Tibial artery (tissue), 4 donors: ENCODE measurements at regions not wholly inside any gene's neighbourhood (a gene's known extent, or its start where the extent isn't known, plus 50 kb on each side); places are given as distances from the start of the nearest gene placed in this dataset.

Experiments used
- DNase-seq, 2 donors: peaks; one replicate each; pipeline ENCODE4 v3.0.0-alpha.2; 2019
- H3K27ac ChIP-seq, 2 donors: fragments of 200-600 bp; sonication (generic) in 1 of 2; 1 replicate in 1 of 2; 2 replicates in 1 of 2; pipeline ENCODE4 v1.5.1; 2018 to 2019; ENCODE audit warnings: mild to moderate bottlenecking in 1 of 2
- H3K27me3 ChIP-seq, 2 donors: fragments of 200-600 bp; sonication (generic) in 1 of 2; one replicate each; pipeline versions ENCODE4 v1.5.1 to v1.6.0; 2016 to 2019
- H3K36me3 ChIP-seq, 3 donors: fragments of 200-600 bp; sonication (generic) in 2 of 3; one replicate each; pipeline ENCODE4 v1.5.1; 2016 to 2019; ENCODE audit warnings: mild to moderate bottlenecking in 2 of 3
- H3K4me1 ChIP-seq, 4 donors: fragments of 200-600 bp; sonication (generic) in 2 of 4; 1 replicate in 3 of 4; 2 replicates in 1 of 4; pipeline ENCODE4 v1.5.1; 2016 to 2019
- H3K4me3 ChIP-seq, 2 donors: fragments of 200-600 bp; sonication (generic) in 1 of 2; 1 replicate in 1 of 2; 2 replicates in 1 of 2; pipeline ENCODE4 v1.5.1; 2018 to 2019; ENCODE audit warnings: mild to moderate bottlenecking in 2 of 2
- H3K9me3 ChIP-seq, 3 donors: fragments of 200-600 bp; sonication (generic) in 1 of 3; one replicate each; pipeline ENCODE4 v1.5.1; 2016 to 2019
- CTCF ChIP-seq, 2 experiments: fragments of 200-600 bp in 1 of 2; fragments of 450-650 bp in 1 of 2; IDR thresholded peaks; one replicate each; pipeline ENCODE4 v1.5.1; 2017 to 2019; ENCODE audit warnings: antibody characterized with exemption in 2 of 2, mild to moderate bottlenecking in 1 of 2, moderate library complexity in 1 of 2
- intact Hi-C: fragments of 100-400 bp; cut with DNase I; formaldehyde crosslinking; loops from one replicate; pipeline ENCODE4 v1.15.0; 2023; ENCODE audit warnings: low total_unique reads

- TF ChIP-seq CTCF (IDR thresholded peaks at IDR 0.05), result no peak
- peaks cover 0 to 14% (median 1%) of the 10 kb centered on the region in 4 donors for H3K4me1 ChIP-seq
- H3K27me3 ChIP-seq, result no peaks in the 10 kb centered on the region
- no peaks in the 10 kb centered on the region for H3K36me3 ChIP-seq
- no peak overlapping the region for H3K27ac ChIP-seq
- intact Hi-C loops, result no loop called here
- no peak overlapping the region for H3K4me3 ChIP-seq
- no peaks in the 10 kb centered on the region for H3K9me3 ChIP-seq
- DNase-seq, result no peak
These were observed 833.5 kb downstream of the ADGRL2 start for GRCh38 chr1:82634266-82634665.

DNA sequence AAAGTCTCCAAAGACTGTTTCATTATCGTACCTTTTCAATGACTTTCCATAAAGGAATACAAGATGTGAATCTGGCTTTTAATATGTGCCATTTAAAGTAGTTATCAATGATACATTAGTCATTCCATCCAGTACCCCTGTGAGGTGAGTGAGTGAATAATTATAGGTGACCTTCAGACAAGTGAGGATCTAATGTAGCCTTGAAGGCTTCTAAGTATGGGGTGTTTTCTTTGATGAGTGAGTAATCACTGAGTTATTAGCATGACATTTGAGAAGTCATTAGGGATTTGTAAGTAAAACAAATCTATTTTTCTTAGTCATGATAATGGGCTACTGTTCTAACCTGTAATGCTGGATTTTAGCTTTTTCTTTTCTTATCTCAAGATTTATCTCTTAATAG lies 831.4 kb downstream of the ADGRL2 start:
- Histone ChIP-seq H3K36me3 (no peaks in the 10 kb centered on the region), H3K27me3 (no peaks in the 10 kb centered on the region), H3K27ac (no peak overlapping the region), H3K4me1 (no peaks in the 10 kb centered on the region), H3K9me3 (no peaks in the 10 kb centered on the region), H3K4me3 (no peak overlapping the region)
- DNase-seq, result no peak
- TF ChIP-seq CTCF (IDR thresholded peaks at IDR 0.05), result no peak
- intact Hi-C loops, result no loop called here

DNA sequence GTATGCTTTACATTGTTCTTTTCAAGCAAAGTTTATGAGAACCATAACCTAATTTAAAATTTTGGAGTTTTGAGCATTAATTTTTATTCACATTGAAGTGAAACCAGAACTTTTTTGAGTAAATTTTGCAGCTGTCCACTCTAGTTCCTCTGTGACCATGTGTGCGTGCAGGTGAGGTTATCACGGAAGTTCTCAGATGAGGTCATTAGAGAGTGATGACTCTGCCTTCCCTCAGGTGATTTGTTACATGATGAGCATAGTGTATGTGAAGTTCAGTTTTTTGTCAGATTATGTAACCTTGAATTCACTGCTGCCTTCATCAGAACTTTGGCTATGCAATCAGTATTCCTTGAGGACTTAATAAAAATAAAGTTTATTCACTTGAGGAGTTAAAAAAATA lies 828.2 kb downstream of the ADGRL2 start:
- Histone ChIP-seq H3K9me3 (peaks cover 0 to 6% (median 0%) of the 10 kb centered on the region in 3 donors), H3K4me1 (no peaks in the 10 kb centered on the region), H3K36me3 (no peaks in the 10 kb centered on the region), H3K27ac (no peak overlapping the region), H3K4me3 (no peak overlapping the region), H3K27me3 (no peaks in the 10 kb centered on the region)
- DNase-seq, result no peak
- intact Hi-C loops, result no loop called here
- TF ChIP-seq CTCF (IDR thresholded peaks at IDR 0.05), result no peak

GRCh38 chr1:82625537-82625936 lies 824.8 kb downstream of the ADGRL2 start:
- DNase-seq, result no peak
- peaks cover 0 to 6% (median 0%) of the 10 kb centered on the region in 3 donors for H3K9me3 ChIP-seq
- no peak for TF ChIP-seq CTCF (IDR thresholded peaks at IDR 0.05)
- no peaks in the 10 kb centered on the region for H3K27me3 ChIP-seq
- H3K36me3 ChIP-seq, result no peaks in the 10 kb centered on the region
- no peaks in the 10 kb centered on the region for H3K4me1 ChIP-seq
- no peak overlapping the region for H3K4me3 ChIP-seq
- intact Hi-C loops, result no loop called here
- no peak overlapping the region for H3K27ac ChIP-seq

DNA sequence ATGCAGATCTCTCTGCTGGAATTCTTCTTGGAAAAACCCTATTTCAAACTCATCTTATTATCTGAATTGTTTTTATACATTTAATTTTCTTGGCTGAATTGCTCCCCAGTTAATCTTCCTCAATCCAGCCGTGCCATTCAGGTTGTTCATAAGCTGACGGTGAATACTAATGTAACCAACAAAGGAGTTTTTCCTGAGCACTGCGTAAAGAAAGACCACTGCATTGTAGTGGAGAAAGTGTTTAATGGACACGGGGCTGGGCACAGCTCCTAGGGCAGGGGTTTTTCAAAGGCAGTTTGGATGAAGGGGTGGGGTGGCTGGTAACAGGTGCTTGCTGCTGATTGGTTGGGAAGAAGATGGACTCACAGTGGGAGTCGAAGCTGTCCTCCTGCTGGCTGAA lies 820.3 kb downstream of the ADGRL2 start:
- no peaks in the 10 kb centered on the region for H3K27me3 ChIP-seq
- H3K4me3 ChIP-seq, result no peak overlapping the region
- H3K9me3 ChIP-seq, result peaks cover 0 to 5% (median 0%) of the 10 kb centered on the region in 3 donors
- intact Hi-C loops, result no loop called here
- DNase-seq, result no peak
- no peaks in the 10 kb centered on the region for H3K36me3 ChIP-seq
- H3K4me1 ChIP-seq, result no peaks in the 10 kb centered on the region
- no peak overlapping the region for H3K27ac ChIP-seq
- TF ChIP-seq CTCF (IDR thresholded peaks at IDR 0.05), result no peak

- DNase-seq, result no peak
- intact Hi-C loops, result no loop called here
- TF ChIP-seq CTCF (IDR thresholded peaks at IDR 0.05), result no peak
- Histone ChIP-seq H3K27ac (no peak overlapping the region), H3K27me3 (no peaks in the 10 kb centered on the region), H3K36me3 (no peaks in the 10 kb centered on the region), H3K4me1 (no peaks in the 10 kb centered on the region), H3K4me3 (no peak overlapping the region), H3K9me3 (no peaks in the 10 kb centered on the region)
These were observed 813.4 kb downstream of the ADGRL2 start for GRCh38 chr1:82614090-82614489.
